ENCODE measurements at regions not wholly inside any gene's neighbourhood (a gene's known extent, or its start where the extent isn't known, plus 50 kb on each side); places are given as distances from the start of the nearest gene placed in this dataset.

- Histone ChIP-seq H3K27ac (ENCODE audit: extremely low read depth, low read depth, low read length) (no peak overlapping the region), H3K4me1 (replicated peaks in 1 of 2; ENCODE audit: control insufficient read depth in 2 of 2, insufficient read depth in 2 of 2, low read length in 2 of 2) (no peaks in the 10 kb centered on the region), H3K79me2 (ENCODE audit: control insufficient read depth, insufficient read depth, low read length) (no peaks in the 10 kb centered on the region), H3K27me3 (ENCODE audit: control insufficient read depth in 2 of 2, insufficient read depth in 2 of 2, low read length in 2 of 2) (peaks cover 8 to 10% of the 10 kb centered on the region in 2 experiments), H4K20me1 (replicated peaks; ENCODE audit: control insufficient read depth, insufficient read depth, low read length) (no peaks in the 10 kb centered on the region), H3K9me3 (replicated peaks; ENCODE audit: control insufficient read depth, insufficient read depth, low read depth, low read length) (no peaks in the 10 kb centered on the region), H3K36me3 (ENCODE audit: control insufficient read depth, insufficient read depth, low read length) (no peaks in the 10 kb centered on the region), H3K9ac (ENCODE audit: insufficient read depth in 1 of 2, low read depth in 2 of 2, low read length in 2 of 2) (no peak overlapping the region), H3K4me2 (ENCODE audit: insufficient read depth, low read length) (no peak overlapping the region), H3K4me3 (no peak overlapping the region), H3K9me1 (ENCODE audit: control insufficient read depth, insufficient read depth, low read length) (no peaks in the 10 kb centered on the region), H2AFZ (ENCODE audit: low read depth, low read length) (no peak overlapping the region)
- in situ Hi-C loops (cut with MboI) (no loop called here), intact Hi-C loops (cut with micrococcal nuclease) (no loop called here)
- ChIA-PET POLR2A (interaction anchor here (1.1 kb wide), 1 partner anchor 13 kb away, joined by 3 read pairs; no protein-coding TSS in a partner anchor), CTCF (ENCODE audit: low intra/inter-chr PET ratio) (no interaction called here)
- no peak for ATAC-seq
- FAIRE-seq, result no peak
- WGBS (ENCODE audit: insufficient coverage, low coverage, missing lambda C conversion rate), result 0% methylated on average over 2 of the region's 2 CpGs
- BruUV-seq (replicated peaks), result no TSS peak
- no peak for DNase-seq (ENCODE audit: extremely low read depth in 1 of 4, low spot score in 3 of 4)
- TF ChIP-seq ZNF668 (CRISPR knock-in tag; IDR thresholded peaks at IDR 0.05), result no peak
- no peak for TF ChIP-seq PRDM10 (IDR thresholded peaks at IDR 0.05; ENCODE audit: partially characterized antibody)
- no peak for TF ChIP-seq ZNF134 (CRISPR knock-in tag; conservative IDR thresholded peaks at IDR 0.05)
- no peak for TF ChIP-seq PTRF (tag; IDR thresholded peaks at IDR 0.05)
- TF ChIP-seq ZC3H8 (IDR thresholded peaks at IDR 0.05), result no peak
- no peak for TF ChIP-seq MYBL2 (IDR thresholded peaks at IDR 0.05; ENCODE audit: low read depth)
- no peak for TF ChIP-seq MYBL2 (CRISPR knock-in tag; IDR thresholded peaks at IDR 0.05; ENCODE audit: borderline replicate concordance)
- no peak for TF ChIP-seq THRA (IDR thresholded peaks at IDR 0.05)
- TF ChIP-seq TEAD2 (tag; IDR thresholded peaks at IDR 0.05), result no peak
- TF ChIP-seq ZNF518B (CRISPR knock-in tag; IDR thresholded peaks at IDR 0.05), result no peak
- no peak for TF ChIP-seq ZNF184 (CRISPR knock-in tag; IDR thresholded peaks at IDR 0.05)
Observed at GRCh38 chr16:13845232-13845631, 74.7 kb upstream of the ERCC4 start.
